NK-92 (cell line): ENCODE measurements at regions not wholly inside any gene's neighbourhood (a gene's known extent, or its start where the extent isn't known, plus 50 kb on each side); places are given as distances from the start of the nearest gene placed in this dataset.

Source experiments
- DNase-seq: peaks from one replicate; lab custom pipeline; 2025; ENCODE audit not compliant: unreplicated experiment; lab: John Stamatoyannopoulos, UW

DNA sequence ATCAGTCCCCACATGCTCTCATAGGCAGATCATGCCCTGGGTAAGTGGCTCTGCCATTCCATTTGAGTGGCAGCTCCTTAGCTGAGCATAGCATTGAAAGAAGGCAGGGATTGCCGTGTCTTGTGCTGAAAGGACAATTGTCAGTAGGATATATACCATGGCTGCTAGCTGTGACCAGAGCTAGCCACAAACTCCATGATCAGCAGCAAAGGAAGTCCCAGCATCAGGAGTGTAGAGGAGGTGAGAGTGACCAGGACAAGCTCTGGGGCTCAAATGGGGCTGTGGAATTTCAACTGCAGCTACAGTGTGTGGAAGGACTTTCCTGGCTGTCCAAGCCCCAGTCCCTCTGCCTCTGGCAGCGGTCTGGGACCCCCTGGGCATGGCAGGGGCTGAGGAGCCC is 54.4 kb upstream of the LGALSL start:
- no peak for DNase-seq

- DNase-seq = no peak
Measured at GRCh38 chr2:64400105-64400728, 53.7 kb upstream of the LGALSL start.

DNA sequence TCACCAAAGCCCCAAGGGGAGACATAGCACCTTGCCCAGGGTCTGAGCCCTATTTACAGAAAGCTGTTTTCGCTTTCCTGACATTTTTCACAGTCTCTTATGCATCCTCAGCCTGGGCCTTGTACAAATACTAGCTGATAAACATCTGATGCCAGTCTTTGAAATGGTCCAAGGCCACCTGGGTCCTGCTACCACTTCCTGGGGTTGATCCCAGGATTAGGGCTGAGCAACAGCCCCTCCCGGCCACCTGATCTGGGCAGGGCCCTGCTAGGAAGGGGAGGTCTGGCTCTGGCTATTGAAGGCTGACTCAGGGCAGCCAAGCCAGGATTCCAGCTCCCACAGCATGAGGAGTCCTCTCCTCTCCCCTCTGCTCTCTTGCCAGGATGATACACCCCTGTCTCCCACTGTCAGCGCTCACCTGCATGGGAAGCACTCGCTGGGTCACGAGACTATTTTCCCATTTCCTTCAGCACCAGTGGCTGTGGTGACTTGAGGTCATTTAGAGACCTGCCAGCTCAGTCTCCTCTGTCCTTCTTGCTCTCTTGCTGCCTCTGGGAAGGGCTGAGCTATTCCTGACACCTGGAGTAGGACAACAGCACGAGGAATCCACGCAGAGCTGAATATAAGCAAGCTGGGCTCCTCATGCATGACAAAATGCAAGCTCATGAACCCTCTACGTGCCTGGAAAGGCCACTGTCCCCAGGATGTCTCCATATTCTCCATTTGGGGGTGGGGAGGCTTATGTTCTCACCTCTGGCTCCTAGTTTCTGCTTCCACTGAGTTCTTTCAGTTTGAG is 53.0 kb upstream of the LGALSL start:
- DNase-seq = no peak

DNA sequence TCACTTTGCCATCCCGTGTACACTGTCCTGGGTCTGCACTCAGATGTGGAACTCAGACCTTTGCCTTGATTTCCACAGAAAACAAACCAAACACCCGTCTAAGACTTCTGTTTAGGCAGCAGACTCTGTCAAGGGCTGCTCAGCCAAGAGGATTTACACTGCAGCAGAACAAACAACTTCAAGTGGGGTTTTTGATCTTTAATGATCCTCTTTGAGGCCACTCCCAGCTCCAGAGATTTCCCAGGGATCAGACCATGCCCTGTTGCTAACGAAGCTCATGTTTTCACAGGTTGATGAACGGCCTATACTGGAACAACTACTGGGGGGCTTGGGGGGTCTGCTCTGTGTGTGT is 52.5 kb upstream of the LGALSL start:
- DNase-seq = no peak

- no peak for DNase-seq
Measured at GRCh38 chr2:64402876-64403275, 51.1 kb upstream of the LGALSL start.

- DNase-seq = no peak
Measured at GRCh38 chr2:64403426-64403825, 50.5 kb upstream of the LGALSL start.

DNA sequence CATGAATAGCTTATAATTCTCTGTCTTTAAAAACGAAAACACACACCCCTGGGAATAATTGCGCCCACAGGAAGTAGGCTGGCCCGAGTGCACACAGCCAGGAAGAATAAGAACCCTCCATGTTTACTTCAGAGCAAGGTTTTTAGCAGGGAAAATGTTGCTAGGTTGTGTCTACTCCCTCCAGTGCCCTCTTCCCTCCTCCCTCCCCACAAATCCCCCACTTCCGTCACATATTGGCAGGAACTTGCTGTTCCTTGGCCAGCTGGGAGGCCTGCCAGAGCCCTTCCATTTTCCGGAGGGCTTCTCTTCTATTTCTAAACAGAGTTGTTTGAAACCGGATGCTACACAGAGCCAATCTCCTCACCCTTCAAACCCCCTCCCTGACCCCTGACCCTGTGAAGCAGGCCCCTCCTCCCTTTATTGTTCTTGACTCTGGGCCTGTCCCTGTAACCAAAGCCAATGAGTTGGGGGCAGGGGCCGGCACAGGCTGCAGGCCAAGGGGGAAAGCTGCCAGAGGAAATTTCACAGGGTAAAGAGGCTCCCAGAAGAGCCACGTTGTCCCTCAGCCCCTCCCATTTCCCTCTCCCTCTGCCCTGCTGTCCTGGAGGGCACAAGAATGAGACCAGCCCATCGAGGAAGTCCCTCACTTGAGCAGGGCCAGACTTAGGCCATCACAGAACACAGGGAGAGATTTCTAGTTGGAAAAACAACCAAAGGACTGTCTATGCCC is 49.8 kb upstream of the LGALSL start:
- no peak for DNase-seq
